ENCODE measurements at regions not wholly inside any gene's neighbourhood (a gene's known extent, or its start where the extent isn't known, plus 50 kb on each side); places are given as distances from the start of the nearest gene placed in this dataset.
"Not testable (repeated sequence)": the region's sequence is repeated elsewhere in the genome, so short reads cannot be mapped to it uniquely, and the experiment has no call there.

GRCh38 chr10:46749470-46749869, 161.8 kb upstream of the PTPN20 start:
- not testable (repeated sequence) for DNase-seq

GRCh38 chr10:46753763-46754162, 157.5 kb upstream of the PTPN20 start:
- DNase-seq = not testable (repeated sequence)

GRCh38 chr10:46761471-46761870, 149.8 kb upstream of the PTPN20 start:
- not testable (repeated sequence) for DNase-seq

- DNase-seq = not testable (repeated sequence)
These were observed 142.5 kb upstream of the PTPN20 start for GRCh38 chr10:46768515-46769291.

GRCh38 chr10:46773178-46773896, 137.9 kb upstream of the PTPN20 start:
- not testable (repeated sequence) for DNase-seq

GRCh38 chr10:46773897-46774236, 137.4 kb upstream of the PTPN20 start:
- DNase-seq = not testable (repeated sequence)

GRCh38 chr10:46774366-46774765, 136.9 kb upstream of the PTPN20 start:
- DNase-seq = not testable (repeated sequence)

GRCh38 chr10:46774945-46775667, 136.1 kb upstream of the PTPN20 start:
- DNase-seq = not testable (repeated sequence)

GRCh38 chr10:46775668-46776059, 135.6 kb upstream of the PTPN20 start:
- not testable (repeated sequence) for DNase-seq

- not testable (repeated sequence) for DNase-seq
These were observed 131.7 kb upstream of the PTPN20 start for GRCh38 chr10:46779571-46779970.

- DNase-seq = not testable (repeated sequence)
These were observed 131.1 kb upstream of the PTPN20 start for GRCh38 chr10:46780164-46780563.

GRCh38 chr10:46781001-46781400, 130.2 kb upstream of the PTPN20 start:
- not testable (repeated sequence) for DNase-seq

- not testable (repeated sequence) for DNase-seq
These were observed 129.0 kb upstream of the PTPN20 start for GRCh38 chr10:46782001-46782874.

GRCh38 chr10:46784665-46785064, 126.6 kb upstream of the PTPN20 start:
- DNase-seq = not testable (repeated sequence)

GRCh38 chr10:46786125-46786517, 125.1 kb upstream of the PTPN20 start:
- DNase-seq = not testable (repeated sequence)

GRCh38 chr10:46786518-46787320, 124.5 kb upstream of the PTPN20 start:
- peak; percentile 4 for DNase-seq

- peak; percentile 0 for DNase-seq
These were observed 124.0 kb upstream of the PTPN20 start for GRCh38 chr10:46787321-46787615.

GRCh38 chr10:46792657-46793357, 118.4 kb upstream of the PTPN20 start:
- DNase-seq = not testable (repeated sequence)

GRCh38 chr10:46796351-46796750, 114.9 kb upstream of the PTPN20 start:
- DNase-seq = not testable (repeated sequence)

- not testable (repeated sequence) for DNase-seq
These were observed 109.2 kb upstream of the PTPN20 start for GRCh38 chr10:46802010-46802409.

GRCh38 chr10:46803082-46803481, 108.1 kb upstream of the PTPN20 start:
- not testable (repeated sequence) for DNase-seq

Data from NCI-H446 treated with DMSO at 0.1 percent for 48 hours (cell line).